NCI-H187 (cell line): ENCODE measurements at regions not wholly inside any gene's neighbourhood (a gene's known extent, or its start where the extent isn't known, plus 50 kb on each side); places are given as distances from the start of the nearest gene placed in this dataset.

Experiments
- DNase-seq, 2 experiments: peaks; one replicate each; lab custom pipeline; 2025; lab: John Stamatoyannopoulos, UW

DNA sequence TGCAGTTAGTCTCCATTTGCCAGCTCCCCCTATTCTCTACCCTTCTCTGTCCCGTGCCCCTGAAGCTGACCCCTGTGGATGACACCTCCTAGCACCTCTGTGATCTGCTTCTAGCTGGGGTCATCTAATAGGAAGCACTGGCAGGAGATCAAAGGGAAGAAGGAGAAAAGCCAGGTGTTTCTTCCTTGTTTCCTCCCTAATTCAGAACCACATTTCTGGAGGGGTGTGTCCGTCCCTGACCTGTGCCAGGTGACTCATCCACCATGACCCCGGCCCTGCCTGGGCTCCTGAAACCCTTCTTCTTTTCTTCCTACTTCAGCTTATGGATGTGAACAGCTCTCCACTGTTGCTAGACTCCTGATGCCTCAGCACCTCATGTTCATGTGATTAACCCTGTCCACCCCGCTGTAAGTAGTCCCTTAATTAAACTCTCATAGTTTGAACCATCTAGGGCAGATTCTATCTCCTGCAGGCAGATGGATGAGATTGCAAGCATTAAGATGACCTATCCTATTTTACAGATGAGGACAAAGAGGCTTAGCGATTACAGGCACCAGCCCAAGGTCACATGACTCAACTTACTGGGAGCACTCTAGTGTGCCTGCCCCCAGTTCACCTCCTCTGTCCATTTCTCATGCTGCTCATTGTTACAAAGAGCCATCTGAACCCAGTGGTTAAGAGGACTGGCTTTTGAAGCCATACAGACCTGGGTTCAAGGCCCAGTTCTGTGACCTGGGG lies 770.5 kb downstream of the MED13L start:
- DNase-seq = no peak

DNA sequence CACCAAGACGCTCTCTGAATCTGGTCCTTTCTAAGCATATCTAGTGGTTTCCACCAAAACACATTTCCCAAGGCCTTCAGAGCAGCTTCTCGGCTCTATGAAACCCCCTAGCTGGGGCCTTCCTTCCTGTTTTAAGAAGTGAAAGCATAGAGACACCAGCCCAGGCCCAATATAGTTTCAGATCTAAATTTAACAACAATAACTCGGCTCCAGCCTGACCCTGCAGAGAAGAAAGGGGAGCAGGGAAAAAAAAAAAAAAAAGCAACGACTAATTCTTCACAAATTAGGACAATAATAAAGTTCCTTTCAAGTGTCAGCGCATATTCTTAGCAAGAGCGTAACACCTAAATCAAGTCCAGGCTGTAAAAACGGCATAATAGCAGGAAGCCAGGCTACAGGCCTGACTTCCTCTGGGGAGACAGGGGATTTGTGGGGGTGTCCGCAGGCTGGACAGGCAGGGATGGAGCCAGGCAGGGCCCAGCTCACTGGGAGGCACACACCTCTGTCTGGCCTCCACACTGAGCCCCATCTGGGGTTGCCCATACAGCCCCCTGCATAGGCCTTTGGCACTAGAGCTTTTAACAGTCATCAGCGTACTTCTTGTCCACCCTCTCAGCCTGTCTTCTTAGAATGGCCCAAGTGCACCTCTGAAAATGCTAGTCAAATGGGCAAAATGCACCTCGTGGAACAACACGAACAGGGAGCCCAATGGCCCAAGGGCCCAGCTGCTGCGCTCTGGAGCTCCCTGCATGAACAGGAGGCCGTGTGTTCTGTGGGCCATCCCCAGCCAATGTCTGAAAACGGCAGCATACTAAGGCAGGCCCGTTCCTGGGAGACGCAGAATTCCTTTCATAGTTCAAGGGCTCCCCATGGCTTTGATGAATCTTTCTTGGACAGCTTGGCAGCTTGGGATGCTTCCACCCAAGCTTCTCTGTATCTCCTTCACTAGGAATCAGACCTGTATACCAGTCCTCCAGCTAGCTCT lies 772.9 kb downstream of the MED13L start:
- DNase-seq = no peak

DNA sequence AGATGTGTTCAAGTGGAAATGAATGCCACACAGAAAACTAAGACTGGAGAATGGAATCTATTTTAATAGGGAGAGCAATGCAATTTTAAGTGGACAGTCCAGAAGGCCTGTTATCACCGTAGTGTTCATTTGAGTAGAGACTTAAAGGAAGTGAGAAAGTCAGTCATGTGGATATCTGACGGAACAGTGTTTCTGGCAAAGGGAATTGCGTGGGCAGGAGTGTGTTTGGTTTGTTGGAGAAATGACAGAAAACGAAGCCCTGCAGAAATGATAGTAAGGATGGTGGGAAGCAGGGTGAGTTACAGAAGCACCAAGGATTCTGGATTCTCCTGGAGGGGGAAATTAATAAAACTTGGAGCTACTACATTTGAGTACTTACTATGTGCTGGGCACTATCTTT lies 776.6 kb downstream of the MED13L start:
- DNase-seq = no peak

DNA sequence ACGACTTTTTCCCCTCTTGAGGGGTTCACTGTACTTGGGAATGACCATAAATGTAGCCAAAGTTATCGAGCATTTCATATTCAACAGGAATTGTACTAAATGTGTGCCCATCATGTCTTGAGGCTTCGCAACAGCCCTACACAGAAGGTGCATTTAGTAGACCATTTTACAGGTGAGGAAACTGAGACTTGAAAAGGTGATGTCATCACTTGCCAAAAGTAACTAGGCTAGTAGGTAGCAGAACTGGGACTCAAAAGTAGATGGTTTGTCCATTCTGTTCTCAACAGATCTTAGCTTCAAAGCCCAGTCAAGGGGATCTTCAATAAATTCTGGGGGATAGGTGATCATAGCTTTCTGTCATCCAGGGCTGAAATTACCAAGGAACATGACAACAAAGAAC lies 782.2 kb downstream of the MED13L start:
- no peak for DNase-seq

DNA sequence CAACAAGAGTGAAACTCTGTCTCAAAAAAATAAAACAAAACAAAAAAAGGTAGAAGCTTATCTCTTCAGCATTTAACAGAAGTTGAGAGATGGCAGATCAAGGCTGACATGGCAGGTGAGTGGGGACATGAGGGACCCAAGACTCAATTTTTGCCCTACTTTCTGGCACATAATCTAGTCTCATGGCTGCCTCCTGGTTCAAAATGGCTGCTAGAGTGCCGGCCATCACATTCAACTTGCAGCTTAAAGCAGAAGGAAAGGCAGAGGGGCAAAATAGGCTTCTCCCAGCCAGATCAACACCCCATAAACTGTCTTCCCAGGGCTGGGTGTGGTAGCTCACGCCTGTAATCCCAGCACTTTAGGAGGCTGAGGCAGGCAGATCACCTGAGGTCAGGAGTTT lies 784.9 kb downstream of the MED13L start:
- DNase-seq = no peak

DNA sequence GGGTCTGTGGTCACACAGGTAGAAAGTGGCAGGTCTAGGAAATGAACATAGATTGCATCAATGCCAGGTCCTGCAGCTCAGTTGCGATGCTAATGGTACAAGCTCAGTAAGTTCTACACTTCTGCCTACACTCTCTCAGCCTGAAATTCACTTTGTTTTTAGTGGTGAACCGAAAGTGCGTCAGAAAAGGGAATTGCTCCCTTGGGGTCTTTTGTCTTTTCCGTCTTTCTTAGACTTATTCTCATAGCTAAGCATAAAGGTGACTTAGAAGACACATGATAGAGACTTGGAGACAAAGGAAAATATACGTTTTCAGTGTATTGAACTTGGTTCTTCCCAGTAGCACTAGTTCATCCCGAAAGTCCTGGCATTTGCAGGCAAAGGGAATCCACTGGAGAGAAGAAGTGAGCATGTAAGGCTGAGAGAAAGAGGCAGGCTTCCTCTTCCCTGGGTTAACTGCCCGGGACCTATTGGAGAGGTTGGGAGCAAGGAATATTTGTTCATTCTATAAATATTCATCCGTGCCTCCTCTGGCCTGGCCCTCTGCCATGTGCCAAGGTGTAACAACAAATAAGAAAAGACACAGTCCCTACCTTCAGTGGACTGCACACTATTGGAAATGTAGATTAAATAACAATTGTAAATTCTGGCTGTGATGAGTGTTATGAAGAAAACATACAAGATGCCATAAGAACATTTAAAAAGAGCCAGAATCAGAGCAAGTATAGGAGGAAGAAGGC lies 785.8 kb downstream of the MED13L start:
- no peak for DNase-seq

DNA sequence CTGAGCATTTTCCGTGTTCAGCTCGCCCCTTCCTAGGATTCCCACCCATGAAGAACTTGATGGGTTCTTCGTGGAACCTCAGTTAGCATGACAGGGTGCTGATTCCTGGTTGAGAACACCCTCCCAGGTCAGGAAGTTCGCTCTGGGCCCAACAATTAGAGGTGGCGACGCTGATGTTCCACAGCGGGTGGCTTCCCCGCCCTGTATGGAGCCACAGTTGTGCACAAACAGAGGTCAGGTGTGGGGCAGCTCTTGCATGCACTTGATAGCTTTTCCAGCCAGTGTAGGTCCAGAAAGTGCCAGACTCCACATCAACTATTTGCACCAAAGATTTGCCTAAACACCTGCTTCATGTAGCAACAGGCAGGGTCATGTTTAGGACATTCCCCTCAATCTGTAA lies 788.2 kb downstream of the MED13L start:
- no peak for DNase-seq

DNA sequence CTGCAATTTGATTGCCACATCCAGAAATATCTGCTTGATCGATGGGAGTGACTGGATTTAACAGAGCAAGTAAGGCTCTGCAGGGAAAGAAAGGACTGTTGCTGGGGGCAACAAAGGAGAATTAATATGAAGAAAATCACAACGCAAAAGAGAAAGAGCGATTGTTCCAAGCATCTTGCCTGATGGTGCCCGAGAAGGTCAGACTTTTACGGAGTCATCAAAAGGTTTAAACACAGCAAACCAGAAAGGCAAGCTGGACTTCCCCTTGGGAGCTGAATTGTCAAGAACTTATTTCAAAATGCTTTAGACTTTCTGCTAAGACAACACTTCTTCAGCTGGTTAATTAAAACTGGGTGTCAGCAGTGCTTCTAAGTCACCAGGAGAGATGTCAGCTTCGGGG lies 791.5 kb downstream of the MED13L start:
- DNase-seq = no peak

DNA sequence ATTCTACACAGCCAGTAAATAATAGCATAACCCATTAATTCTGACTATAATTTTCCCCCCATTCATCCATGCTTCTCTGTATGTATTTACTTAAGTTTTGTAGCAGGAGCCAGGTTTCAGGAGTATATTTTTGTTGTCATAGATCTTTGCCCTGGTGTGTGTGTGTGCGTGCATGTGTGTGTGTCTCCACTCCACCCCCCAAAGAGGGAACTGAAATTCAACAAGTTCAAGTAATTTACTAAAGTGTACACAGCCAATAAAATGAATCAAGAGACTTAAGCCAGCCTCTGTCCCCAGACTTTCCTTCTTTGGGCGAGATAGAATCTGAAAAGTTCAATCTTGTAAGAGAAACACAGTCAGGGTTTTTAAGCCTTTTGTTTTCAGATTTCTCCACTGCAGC lies 792.0 kb downstream of the MED13L start:
- DNase-seq = no peak

DNA sequence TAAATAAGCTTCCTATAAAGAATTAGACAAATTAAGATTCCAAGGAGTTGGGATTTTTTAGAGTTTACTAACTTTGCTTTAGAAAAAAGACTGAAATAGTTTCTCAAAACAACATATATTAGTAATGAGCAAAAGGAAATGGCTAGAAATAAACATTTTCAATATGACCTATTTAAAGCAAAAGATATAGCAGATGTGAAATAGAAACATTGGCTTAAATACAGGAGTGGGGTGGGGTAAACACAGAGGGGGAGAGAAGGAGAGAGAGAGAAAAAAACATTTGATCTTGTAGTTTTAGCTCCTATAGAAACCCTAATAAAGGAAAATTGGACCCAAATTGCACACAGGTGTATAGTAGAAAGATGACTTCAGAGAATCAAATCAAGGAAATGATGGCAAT lies 794.5 kb downstream of the MED13L start:
- no peak for DNase-seq

DNA sequence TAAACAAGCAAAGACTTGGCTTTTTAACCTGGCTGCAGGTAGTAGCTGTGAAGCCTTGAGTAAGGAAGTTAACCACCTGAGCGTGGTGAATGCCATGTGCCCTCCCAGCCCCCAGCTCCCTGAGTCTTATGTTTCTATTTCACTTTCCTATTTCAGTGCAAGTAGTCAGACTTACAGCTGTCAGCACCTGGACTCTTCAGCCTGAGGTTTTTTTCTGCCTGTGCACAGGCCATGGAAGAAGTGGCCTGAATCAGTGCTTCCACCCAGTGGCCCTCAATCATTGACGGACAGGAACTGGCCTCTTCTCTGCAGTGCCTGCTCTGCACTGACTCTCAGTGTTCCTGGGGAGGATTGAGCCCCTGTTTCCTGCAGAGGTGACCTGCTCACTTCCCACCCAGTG lies 796.4 kb downstream of the MED13L start:
- no peak for DNase-seq

DNA sequence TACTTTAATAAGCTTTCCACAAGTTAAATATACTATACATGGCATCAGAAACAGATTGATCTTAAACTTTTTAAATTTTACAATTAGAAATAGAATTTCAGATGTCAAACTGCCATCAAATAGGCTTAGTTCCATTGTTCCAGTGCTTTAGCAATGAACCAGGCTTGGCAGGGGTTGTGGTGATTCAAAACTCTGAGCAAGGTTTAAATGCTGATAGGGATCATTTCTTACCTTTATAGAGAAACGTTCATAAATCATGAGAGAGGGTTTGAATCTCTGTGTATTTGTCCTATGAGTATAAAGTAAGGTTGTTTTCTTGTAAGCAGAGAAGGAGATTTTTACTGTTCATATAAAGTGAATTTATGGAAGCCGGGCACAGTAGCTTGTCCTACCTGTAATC lies 794.5 kb upstream of the TBX3 start:
- DNase-seq = no peak

DNA sequence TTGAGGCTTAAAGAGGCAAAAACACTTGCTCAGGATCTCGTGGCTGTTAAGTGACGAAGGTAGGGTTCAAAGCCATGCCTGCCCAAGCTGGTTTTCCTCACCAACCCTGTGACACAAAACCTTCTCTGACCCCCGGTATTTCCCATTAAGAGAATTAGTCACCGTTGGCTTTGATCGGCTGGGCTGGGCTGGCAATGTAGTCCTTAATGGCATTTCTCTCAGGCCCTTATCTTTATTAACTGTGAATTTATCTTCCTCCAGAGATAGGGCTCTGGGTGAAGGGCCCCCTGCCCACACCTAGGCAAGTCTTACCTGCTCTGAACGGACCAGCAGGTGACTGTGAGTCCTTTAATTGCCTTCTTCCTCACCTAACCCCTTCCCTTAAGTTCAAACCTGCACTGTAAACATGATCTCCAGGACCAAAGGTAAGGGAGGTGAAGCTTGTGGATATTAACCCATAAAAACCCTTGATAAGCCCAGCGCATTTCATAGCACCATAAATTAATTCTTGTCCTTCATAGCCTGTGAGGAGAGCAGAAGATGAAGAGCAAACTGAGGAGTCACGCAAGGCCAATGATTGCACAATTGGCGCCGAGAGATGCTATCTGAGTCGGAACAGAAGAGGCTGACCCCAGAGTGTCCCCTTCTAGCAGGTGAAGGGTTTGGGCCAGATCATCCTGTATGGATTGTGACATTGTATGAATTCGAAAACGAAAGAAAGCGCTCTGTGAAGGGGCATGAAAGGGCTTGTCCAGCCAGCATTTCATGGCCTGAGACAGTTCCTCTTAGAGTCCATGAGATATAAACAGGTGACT lies 790.8 kb upstream of the TBX3 start:
- DNase-seq = no peak

DNA sequence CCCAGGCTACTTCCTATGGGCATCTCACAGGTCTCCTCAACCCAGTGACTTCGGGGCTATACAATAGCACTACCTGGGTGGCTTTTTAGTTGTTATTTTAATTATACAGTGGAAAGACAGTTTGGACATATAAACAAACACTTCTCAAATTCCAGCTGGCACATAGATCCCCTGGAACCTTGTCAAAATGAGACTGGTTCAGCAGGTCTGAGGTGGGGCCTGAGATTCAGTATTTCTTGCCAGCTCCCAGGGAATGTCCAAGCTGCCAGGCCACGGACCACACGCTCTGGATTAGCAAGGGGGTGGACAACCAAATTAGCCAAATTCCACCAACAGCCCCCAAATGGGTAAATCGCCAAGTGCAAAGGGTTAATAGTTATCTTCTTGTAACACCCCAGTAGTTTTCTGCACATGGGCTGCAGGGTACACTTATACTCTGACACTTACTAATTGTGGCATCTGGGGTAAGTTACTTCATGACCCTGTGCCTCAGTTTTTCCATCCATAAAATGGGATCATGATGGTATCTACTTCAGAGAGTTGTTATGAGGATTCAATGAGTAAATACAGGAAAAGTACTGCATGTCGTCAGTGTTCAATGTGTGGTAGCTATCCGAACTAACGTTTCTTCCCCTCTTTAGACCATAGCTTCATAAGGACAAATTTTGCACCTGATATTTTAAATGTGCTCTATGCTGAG lies 789.4 kb upstream of the TBX3 start:
- DNase-seq = no peak

DNA sequence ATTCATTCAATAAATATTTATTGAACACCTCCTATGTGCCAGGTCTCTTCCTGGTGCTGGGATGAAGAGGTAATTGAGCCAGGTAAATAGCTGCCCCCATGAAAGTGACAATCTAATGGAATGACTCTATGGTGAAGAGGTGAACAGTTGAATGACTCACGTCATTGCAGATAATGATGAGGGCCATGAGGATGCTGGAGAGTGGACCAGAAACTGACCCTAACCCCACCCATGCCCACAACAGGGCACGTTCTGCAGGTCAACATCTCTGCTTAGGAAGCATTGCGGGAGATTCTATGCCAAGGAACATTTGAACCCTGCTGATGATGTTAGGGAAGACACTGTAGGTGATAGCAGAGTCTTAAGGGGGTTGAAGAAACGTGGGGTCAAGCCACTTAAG lies 788.9 kb upstream of the TBX3 start:
- no peak for DNase-seq

DNA sequence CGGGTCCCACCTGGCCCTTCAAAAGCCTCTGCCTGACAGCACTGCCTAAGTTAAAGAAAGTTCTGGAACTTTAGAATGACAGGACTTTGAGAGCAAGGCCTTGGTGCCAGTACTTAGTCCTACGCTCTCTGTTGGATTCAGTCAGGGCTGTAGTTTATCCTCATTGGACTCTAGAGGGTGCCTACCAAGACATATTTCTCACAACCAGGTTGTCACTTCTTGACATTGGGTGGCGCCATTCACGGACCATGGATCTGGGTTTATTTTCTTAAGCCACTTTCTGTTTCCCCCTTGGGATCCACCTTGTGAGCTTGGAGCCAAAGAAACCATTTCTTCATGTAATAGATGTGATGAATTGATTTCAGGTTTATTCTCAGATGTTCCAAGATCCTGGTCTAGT lies 787.0 kb upstream of the TBX3 start:
- no peak for DNase-seq

DNA sequence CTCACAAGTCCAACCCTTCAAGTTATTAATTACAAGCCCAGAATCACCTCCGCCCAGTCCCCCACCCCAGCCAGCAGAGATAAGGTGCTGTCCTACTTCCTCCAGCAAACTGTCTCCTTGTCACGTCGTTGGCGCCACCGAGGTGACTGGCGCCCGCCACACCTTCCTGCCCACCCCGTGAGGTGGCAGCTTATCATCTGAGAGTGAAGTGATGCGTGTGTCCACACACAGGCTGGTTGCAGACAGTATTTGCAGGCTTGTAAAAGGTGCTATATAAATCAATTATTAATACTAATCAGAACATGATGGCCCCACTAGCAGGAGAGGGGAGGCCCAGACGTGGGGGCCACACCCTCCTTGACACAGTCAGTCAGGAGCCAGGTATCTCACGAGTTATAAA lies 786.6 kb upstream of the TBX3 start:
- DNase-seq = no peak

DNA sequence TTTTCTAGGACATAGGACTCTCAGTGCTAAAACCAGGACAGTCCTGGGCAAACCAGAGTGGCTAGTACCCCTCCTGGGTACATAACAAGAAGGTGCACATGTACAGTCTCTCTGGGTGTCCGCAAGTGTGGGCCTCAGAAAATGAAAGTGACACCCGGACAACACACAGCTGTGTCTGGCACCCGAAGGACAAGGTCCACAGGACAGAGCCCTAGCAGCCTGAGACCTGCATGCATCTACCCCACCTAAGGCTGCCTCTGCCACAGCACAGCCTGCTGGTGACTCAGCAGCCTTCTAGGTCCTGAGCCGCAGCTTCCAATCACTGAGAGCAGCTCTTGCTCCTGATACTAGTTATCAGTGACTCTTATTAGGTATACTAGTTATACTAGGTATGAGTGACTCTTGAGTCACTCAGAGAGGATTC lies 784.1 kb upstream of the TBX3 start:
- DNase-seq = no peak

DNA sequence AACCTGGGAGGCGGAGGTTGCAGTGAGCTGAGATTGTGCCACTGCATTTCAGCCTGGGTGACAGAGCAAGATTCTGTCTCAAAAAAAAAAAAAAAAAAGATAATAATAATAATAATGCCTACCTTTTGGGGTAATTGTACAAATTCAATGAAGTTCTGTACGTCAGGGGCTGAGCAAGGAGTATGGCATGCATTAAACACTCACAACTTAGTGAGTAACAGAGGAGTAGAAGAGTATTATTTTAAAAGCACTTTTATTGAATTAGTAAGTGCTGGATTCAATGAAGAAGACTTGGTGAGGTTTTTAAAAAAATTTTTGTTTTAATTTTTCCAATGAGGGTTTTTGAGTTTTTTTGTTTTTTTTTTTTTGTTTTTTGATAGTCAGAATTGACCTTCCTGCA lies 783.6 kb upstream of the TBX3 start:
- DNase-seq = no peak

DNA sequence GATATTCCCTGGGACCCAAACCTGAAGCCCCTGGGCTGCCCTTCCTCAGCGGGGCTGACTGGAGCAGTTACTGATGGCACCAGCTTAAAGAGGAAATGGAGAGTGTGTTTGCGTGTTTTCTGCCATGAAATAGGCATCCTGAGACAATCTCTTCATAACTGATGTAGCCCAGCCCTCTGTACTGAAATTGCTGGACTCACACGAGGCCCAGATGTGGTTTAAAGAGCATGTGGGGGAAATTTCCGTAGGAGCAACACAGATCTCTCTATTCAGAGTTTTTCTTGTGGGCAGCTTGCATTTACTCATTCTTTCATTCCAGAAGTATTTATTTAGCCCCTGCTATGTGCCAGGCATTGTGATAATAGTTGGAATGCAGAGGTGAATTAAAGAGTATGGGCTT lies 782.1 kb upstream of the TBX3 start:
- no peak for DNase-seq

DNA sequence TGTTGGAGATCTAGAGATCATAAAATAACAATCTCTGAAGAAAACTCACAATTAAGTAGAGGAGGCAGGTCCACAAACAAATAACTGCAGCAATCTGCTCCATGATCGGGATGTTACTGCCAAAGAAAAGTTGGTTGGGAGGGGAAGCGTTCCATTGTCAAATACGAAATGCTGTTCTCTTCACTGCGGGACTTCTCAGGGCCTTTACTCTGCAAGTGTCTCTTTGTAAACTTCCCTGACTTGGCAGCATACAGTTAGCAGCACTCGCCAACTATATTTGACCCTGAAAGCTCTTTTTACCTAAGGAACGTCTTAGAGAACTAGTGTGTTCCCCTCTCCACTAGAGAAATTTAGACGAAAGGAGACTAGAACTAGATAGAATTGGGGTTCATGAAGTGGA lies 780.7 kb upstream of the TBX3 start:
- no peak for DNase-seq
